KBM-7 (cell line): ENCODE measurements at regions not wholly inside any gene's neighbourhood (a gene's known extent, or its start where the extent isn't known, plus 50 kb on each side); places are given as distances from the start of the nearest gene placed in this dataset.
A peak's percentile ranks its signal among the peaks of the same experiment; 100 is the strongest.

ENCODE experiments used
- DNase-seq: peaks from one replicate; pipeline ENCODE4 v3.0.0-alpha.2; 2015
- in situ Hi-C: fragments of 300-500 bp; cut with MboI; formaldehyde crosslinking; loops from 2 replicates; pipeline ENCODE4 v1.14.3; 2020; ENCODE audit warnings: low sequenced_read_pairs, low pct_unique_long_range_greater_than_20kb, mixed read lengths

- DNase-seq = no peak
- in situ Hi-C loops = no loop called here
Observed at GRCh38 chr1:37153116-37154100, 119.1 kb upstream of the GRIK3 start.

- in situ Hi-C loops = no loop called here
- DNase-seq = no peak
Observed at GRCh38 chr1:37156646-37157045, 122.3 kb upstream of the GRIK3 start.

GRCh38 chr1:37157634-37158033, 123.3 kb upstream of the GRIK3 start:
- DNase-seq = no peak
- in situ Hi-C loops = no loop called here

GRCh38 chr1:37158113-37158749, 123.9 kb upstream of the GRIK3 start:
- in situ Hi-C loops = no loop called here
- DNase-seq = no peak

GRCh38 chr1:37159102-37159501, 124.8 kb upstream of the GRIK3 start:
- no peak for DNase-seq
- in situ Hi-C loops = no loop called here

- in situ Hi-C loops = no loop called here
- DNase-seq = no peak
Observed at GRCh38 chr1:37161171-37161570, 126.9 kb upstream of the GRIK3 start.

- in situ Hi-C loops = no loop called here
- no peak for DNase-seq
Observed at GRCh38 chr1:37162059-37162458, 127.7 kb upstream of the GRIK3 start.

- in situ Hi-C loops = no loop called here
Observed at GRCh38 chr1:37166005-37166404, 131.7 kb upstream of the GRIK3 start.

GRCh38 chr1:37167479-37167878, 133.2 kb upstream of the GRIK3 start:
- in situ Hi-C loops = no loop called here
- DNase-seq = no peak

More at GRCh38 chr1:37166005-37166404, 131.7 kb upstream of the GRIK3 start:
- no peak for DNase-seq

- no peak for DNase-seq
- in situ Hi-C loops = no loop called here
Observed at GRCh38 chr1:37169241-37169640, 134.9 kb upstream of the GRIK3 start.

- in situ Hi-C loops = no loop called here
- no peak for DNase-seq
Observed at GRCh38 chr1:37169743-37170275, 135.5 kb upstream of the GRIK3 start.

- no peak for DNase-seq
- in situ Hi-C loops = no loop called here
Observed at GRCh38 chr1:37171691-37172090, 137.4 kb upstream of the GRIK3 start.

GRCh38 chr1:37174341-37174740, 140.0 kb upstream of the GRIK3 start:
- no peak for DNase-seq
- in situ Hi-C loops = no loop called here

GRCh38 chr1:37174876-37175275, 140.6 kb upstream of the GRIK3 start:
- DNase-seq = no peak
- in situ Hi-C loops = no loop called here

GRCh38 chr1:37175666-37176215, 141.4 kb upstream of the GRIK3 start:
- DNase-seq = no peak
- in situ Hi-C loops = no loop called here

GRCh38 chr1:37176269-37176668, 142.0 kb upstream of the GRIK3 start:
- no peak for DNase-seq
- in situ Hi-C loops = no loop called here

- in situ Hi-C loops = no loop called here
- peak; percentile 23 for DNase-seq
Observed at GRCh38 chr1:37177230-37177864, 143.0 kb upstream of the GRIK3 start.

- in situ Hi-C loops = no loop called here
- DNase-seq = no peak
Observed at GRCh38 chr1:37181425-37181824, 147.1 kb upstream of the GRIK3 start.

GRCh38 chr1:37184789-37185188, 150.5 kb upstream of the GRIK3 start:
- DNase-seq = no peak
- in situ Hi-C loops = no loop called here
